IMR-90 (cell line): ENCODE measurements at regions not wholly inside any gene's neighbourhood (a gene's known extent, or its start where the extent isn't known, plus 50 kb on each side); places are given as distances from the start of the nearest gene placed in this dataset.

Source experiments
- ATAC-seq: fragments of 200-7000 bp; cut with Tn5 transposase; 2 replicates; pipeline ENCODE4 v1.9.1; 2020; ENCODE audit warnings: low read depth, mild to moderate bottlenecking, moderate library complexity
- BruUV-seq: library from RNA; stranded (reverse); fragments of 400-500 nt; replicated peaks from 2 replicates; lab custom pipeline; 2021; lab: Mats Ljungman, UMichigan
- CTCF ChIA-PET: fragments of 300-600 bp; formaldehyde crosslinking; extraction: SDS; loops from one replicate; lab custom pipeline; 2021; ENCODE audit warnings: antibody characterized with exemption; lab: Yijun Ruan, JAX
- POLR2A ChIA-PET: fragments of 300-600 bp; sonication (Branson Sonifier 250); formaldehyde crosslinking; loops from one replicate; lab custom pipeline; 2022; ENCODE audit warnings: antibody characterized with exemption; ENCODE audit not compliant: unreplicated experiment; lab: Charles Lee
- DNase-seq: peaks from one replicate; pipeline ENCODE4 v3.0.0; 2013
- H2AFZ ChIP-seq: replicated peaks from 2 replicates; pipeline ENCODE3; 2013; ENCODE audit warnings: low read length, mild to moderate bottlenecking; ENCODE audit not compliant: poor library complexity
- H2AK5ac ChIP-seq: 2 replicates; pipeline ENCODE4 v1.6.1; 2013; ENCODE audit warnings: low read depth, low read length, inconsistent platforms
- H2AK9ac ChIP-seq: replicated peaks from 2 replicates; pipeline ENCODE3; 2013; ENCODE audit warnings: mild to moderate bottlenecking, low read depth, low read length, moderate library complexity; ENCODE audit not compliant: poor library complexity
- H2BK120ac ChIP-seq: 2 replicates; pipeline ENCODE4 v1.6.1; 2013; ENCODE audit warnings: low read depth, low read length, inconsistent platforms
- H2BK15ac ChIP-seq: 3 replicates; pipeline ENCODE4 v1.6.1; 2013; ENCODE audit warnings: low read depth, low read length, inconsistent platforms
- H2BK20ac ChIP-seq: 2 replicates; pipeline ENCODE4 v1.6.1; 2013; ENCODE audit warnings: low read depth, mild to moderate bottlenecking, inconsistent platforms, low read length, moderate library complexity
- H2BK5ac ChIP-seq: 2 replicates; pipeline ENCODE4 v1.6.1; 2013; ENCODE audit warnings: mild to moderate bottlenecking, low read depth, low read length, inconsistent platforms; ENCODE audit not compliant: poor library complexity, severe bottlenecking
- H3K14ac ChIP-seq: replicated peaks from 2 replicates; pipeline ENCODE4 v1.6.1; 2013; ENCODE audit warnings: low read depth, low read length, inconsistent platforms
- H3K18ac ChIP-seq: 2 replicates; pipeline ENCODE4 v1.6.1; 2013; ENCODE audit warnings: low read depth, low read length, control low read depth
- H3K23ac ChIP-seq: 2 replicates; pipeline ENCODE4 v1.6.1; 2013; ENCODE audit warnings: low read depth, low read length, inconsistent platforms
- H3K27ac ChIP-seq: 2 replicates; pipeline ENCODE4 v1.5.1; 2013; ENCODE audit warnings: mild to moderate bottlenecking, control low read depth, low read length; ENCODE audit not compliant: insufficient read depth
- H3K27me3 ChIP-seq: 2 replicates; pipeline ENCODE4 v1.6.1; 2013; ENCODE audit warnings: low read length; ENCODE audit not compliant: control insufficient read depth, insufficient read depth
- H3K36me3 ChIP-seq: 2 replicates; pipeline ENCODE4 v1.6.1; 2013; ENCODE audit warnings: low read length, mixed read lengths; ENCODE audit not compliant: control insufficient read depth, insufficient read depth
- H3K4ac ChIP-seq: 2 replicates; pipeline ENCODE4 v1.6.1; 2013; ENCODE audit warnings: low read depth, low read length, inconsistent platforms
- H3K4me1 ChIP-seq: 2 replicates; pipeline ENCODE4 v1.6.1; 2013; ENCODE audit warnings: low read length, mixed read lengths; ENCODE audit not compliant: control insufficient read depth, insufficient read depth
- H3K4me2 ChIP-seq: 2 replicates; pipeline ENCODE4 v1.6.1; 2013; ENCODE audit warnings: low read depth, mild to moderate bottlenecking, control low read depth, low read length, moderate library complexity
- H3K4me3 ChIP-seq: 2 replicates; pipeline ENCODE4 v1.5.1; 2013; ENCODE audit warnings: low read depth, mild to moderate bottlenecking, control low read depth, low read length, moderate library complexity; ENCODE audit not compliant: insufficient read depth
- H3K56ac ChIP-seq: 2 replicates; pipeline ENCODE4 v1.6.1; 2013; ENCODE audit warnings: low read length, inconsistent platforms; ENCODE audit not compliant: insufficient read depth; ENCODE audit errors: extremely low read depth
- H3K79me1 ChIP-seq, 2 experiments: 2 replicates each; pipeline ENCODE4 v1.6.1; 2013; ENCODE audit warnings: low read length in 2 of 2, inconsistent platforms in 1 of 2, low read depth in 1 of 2
- H3K9ac ChIP-seq: 2 replicates; pipeline ENCODE4 v1.6.1; 2013; ENCODE audit warnings: low read depth, low read length, control low read depth
- H3K9me1 ChIP-seq: 2 replicates; pipeline ENCODE4 v1.6.1; 2013; ENCODE audit warnings: low read length, inconsistent platforms; ENCODE audit not compliant: insufficient read depth
- H3K9me3 ChIP-seq: 2 replicates; pipeline ENCODE4 v1.6.1; 2013; ENCODE audit warnings: low read length; ENCODE audit not compliant: control insufficient read depth, insufficient read depth
- H4K20me1 ChIP-seq: 2 replicates; pipeline ENCODE4 v1.6.1; 2013; ENCODE audit warnings: low read length, inconsistent platforms; ENCODE audit not compliant: insufficient read depth
- H4K5ac ChIP-seq: 2 replicates; pipeline ENCODE4 v1.6.1; 2013; ENCODE audit warnings: mild to moderate bottlenecking, low read depth, low read length, control low read depth
- H4K8ac ChIP-seq, 2 experiments: 2 replicates each; pipeline ENCODE4 v1.6.1; 2013; ENCODE audit warnings: low read depth in 2 of 2, low read length in 2 of 2, control low read depth in 1 of 2, inconsistent platforms in 1 of 2
- H4K91ac ChIP-seq: 2 replicates; pipeline ENCODE4 v1.6.1; 2013; ENCODE audit warnings: low read depth, low read length, inconsistent platforms; ENCODE audit not compliant: insufficient read depth
- BHLHE40 ChIP-seq: fragments of 150-350 bp; IDR thresholded peaks from 2 replicates; pipeline ENCODE4 v1.6.1; 2016; ENCODE audit warnings: mild to moderate bottlenecking, low read depth, low read length
- CEBPB ChIP-seq: IDR thresholded peaks from 2 replicates; pipeline ENCODE4 v1.6.1; 2012; ENCODE audit warnings: low read depth, low read length, improper control_type of control experiment
- CTCF ChIP-seq: conservative IDR thresholded peaks from 2 replicates; pipeline ENCODE4 v1.5.1; 2012; ENCODE audit warnings: mild to moderate bottlenecking, low read depth, low read length, improper control_type of control experiment
- ELK1 ChIP-seq: fragments of 150-350 bp; IDR thresholded peaks from 2 replicates; pipeline ENCODE4 v1.6.1; 2016; ENCODE audit warnings: low read depth, mild to moderate bottlenecking, low read length, moderate library complexity, borderline replicate concordance
- MAZ ChIP-seq: IDR thresholded peaks from 2 replicates; pipeline ENCODE4 v1.6.1; 2012; ENCODE audit warnings: low read depth, mild to moderate bottlenecking, low read length, improper control_type of control experiment, moderate library complexity, borderline replicate concordance
- RAD21 ChIP-seq: IDR thresholded peaks from 2 replicates; pipeline ENCODE4 v1.6.1; 2012; ENCODE audit warnings: low read length, improper control_type of control experiment
- SMC3 ChIP-seq: fragments of 150-350 bp; IDR thresholded peaks from 2 replicates; pipeline ENCODE4 v1.6.1; 2016; ENCODE audit warnings: low read depth, mild to moderate bottlenecking, antibody characterized with exemption, low read length, moderate library complexity
- USF2 ChIP-seq: fragments of 150-350 bp; IDR thresholded peaks from 2 replicates; pipeline ENCODE4 v1.6.1; 2017; ENCODE audit warnings: mild to moderate bottlenecking, antibody characterized with exemption, low read length, low read depth
- whole genome bisulfite sequencing, 2 experiments: methylation state at CpG; one replicate each; pipeline versions ENCODE4 v1.1.5 to v1.1.7; 2013; ENCODE audit warnings: missing lambda C conversion rate in 2 of 2; ENCODE audit not compliant: insufficient read length in 1 of 2; ENCODE audit errors: extremely low coverage in 2 of 2; 5-methylcytosine and 5-hydroxymethylcytosine counted together
- dilution Hi-C: fragments of 300-500 bp; cut with HindIII; formaldehyde crosslinking; loops from one replicate; pipeline ENCODE4 v1.14.3; 2018; ENCODE audit warnings: low sequenced_read_pairs; ENCODE audit not compliant: unreplicated experiment
- in situ Hi-C: fragments of 300-500 bp; cut with MboI; formaldehyde crosslinking; loops from 3 replicates; pipeline ENCODE4 v1.14.3; 2019; ENCODE audit warnings: low sequenced_read_pairs, inconsistent platforms, mixed read lengths
- intact Hi-C: fragments of 100-400 bp; cut with micrococcal nuclease; formaldehyde crosslinking; loops from 2 replicates; pipeline ENCODE4 v1.10.0; 2022

- no TSS peak for BruUV-seq
- Histone ChIP-seq H2AFZ (no peak overlapping the region), H2BK15ac (no peak overlapping the region), H3K4me1 (no peaks in the 10 kb centered on the region), H3K4me2 (no peak overlapping the region), H3K27ac (no peak overlapping the region), H3K4ac (no peak overlapping the region), H2BK120ac (no peak overlapping the region), H2AK9ac (no peak overlapping the region), H3K9ac (no peak overlapping the region), H3K14ac (no peak overlapping the region), H3K36me3 (no peaks in the 10 kb centered on the region), H2BK5ac (no peak overlapping the region), H2BK20ac (no peak overlapping the region), H2AK5ac (no peak overlapping the region), H4K91ac (no peak overlapping the region), H3K27me3 (no peaks in the 10 kb centered on the region), H3K79me1 (no peaks in the 10 kb centered on the region), H3K9me3 (peaks cover 4% of the 10 kb centered on the region; the same call in 1 of the 2 replicates), H3K4me3 (no peak overlapping the region), H3K56ac (no peak overlapping the region), H3K23ac (no peak overlapping the region), H3K18ac (no peak overlapping the region), H4K8ac (no peak overlapping the region), H3K9me1 (no peaks in the 10 kb centered on the region), H4K20me1 (no peaks in the 10 kb centered on the region), H4K5ac (no peak overlapping the region)
- WGBS, 2 experiments, result no CpG with 5 or more reads among the region's 2 CpGs
- in situ Hi-C loops, result no loop called here
- ChIA-PET CTCF (no interaction called here), POLR2A (no interaction called here)
- dilution Hi-C loops, result no loop called here
- TF ChIP-seq RAD21 (no peak), SMC3 (no peak), CTCF (no peak), MAZ (no peak), ELK1 (no peak), CEBPB (no peak), USF2 (no peak), BHLHE40 (no peak)
- ATAC-seq (no peak), DNase-seq (no peak)
- intact Hi-C loops, result no loop called here
These were observed 400.7 kb downstream of the DCAF12L2 start for GRCh38 chrX:125765347-125765746.
